SU-DHL-6 (cell line): ENCODE measurements at regions not wholly inside any gene's neighbourhood (a gene's known extent, or its start where the extent isn't known, plus 50 kb on each side); places are given as distances from the start of the nearest gene placed in this dataset.

ENCODE experiments used
- H2AFZ ChIP-seq: fragments of 200-600 bp; sonication (generic); 2 replicates; pipeline ENCODE4 v1.6.1; 2014; ENCODE audit warnings: low read depth, mild to moderate bottlenecking, moderate library complexity, mixed read lengths, antibody characterized with exemption, low read length; ENCODE audit not compliant: severe bottlenecking
- H3F3A ChIP-seq: fragments of 200-600 bp; shearing (Covaris generic); 2 replicates; pipeline ENCODE4 v1.6.0; 2016; ENCODE audit warnings: antibody characterized with exemption, mild to moderate bottlenecking; ENCODE audit not compliant: insufficient read depth
- H3K27ac ChIP-seq: fragments of 200-600 bp; sonication (generic); 2 replicates; pipeline ENCODE4 v1.5.1; 2016; ENCODE audit warnings: low read depth, mild to moderate bottlenecking, low read length, moderate library complexity, mixed read lengths
- H3K27me3 ChIP-seq: fragments of 200-600 bp; sonication (generic), shearing (Covaris generic); 2 replicates; pipeline ENCODE4 v1.6.0; 2014; ENCODE audit warnings: mild to moderate bottlenecking, low read length
- H3K36me3 ChIP-seq: fragments of 200-600 bp; sonication (generic); 2 replicates; pipeline ENCODE4 v1.6.1; 2014; ENCODE audit warnings: mild to moderate bottlenecking, low read length, mixed read lengths
- H3K4me2 ChIP-seq: fragments of 300-600, 200-600 bp; shearing (Covaris generic), sonication (generic); 2 replicates; pipeline ENCODE4 v1.6.0; 2014; ENCODE audit warnings: low read length, low read depth, mild to moderate bottlenecking; ENCODE audit not compliant: poor library complexity, severe bottlenecking
- H3K4me3 ChIP-seq: fragments of 200-600 bp; sonication (generic); 2 replicates; pipeline ENCODE4 v1.5.1; 2014; ENCODE audit warnings: antibody characterized with exemption, low read length, mild to moderate bottlenecking, mixed read lengths; ENCODE audit not compliant: insufficient read depth, poor library complexity, severe bottlenecking
- H3K79me2 ChIP-seq: fragments of 200-600 bp; sonication (generic); 2 replicates; pipeline ENCODE4 v1.6.1; 2014; ENCODE audit warnings: mild to moderate bottlenecking, low read length, moderate library complexity; ENCODE audit not compliant: insufficient read depth
- H3K9ac ChIP-seq: fragments of 200-600 bp; sonication (generic); 2 replicates; pipeline ENCODE4 v1.7.0; 2014; ENCODE audit warnings: mild to moderate bottlenecking, low read length
- H3K9me2 ChIP-seq: fragments of 200-600 bp; sonication (generic); replicated peaks from 2 replicates; pipeline ENCODE4 v1.6.1; 2014; ENCODE audit warnings: low read length; ENCODE audit not compliant: insufficient read depth
- H3K9me3 ChIP-seq: fragments of 200-600 bp; sonication (generic); 2 replicates; pipeline ENCODE4 v1.6.1; 2014; ENCODE audit warnings: low read length, mixed read lengths; ENCODE audit not compliant: insufficient read depth
- H4K20me1 ChIP-seq: fragments of 200-600 bp; sonication (generic); 2 replicates; pipeline ENCODE4 v1.6.1; 2014; ENCODE audit warnings: low read depth, mild to moderate bottlenecking, antibody characterized with exemption, low read length, moderate library complexity, mixed read lengths
- EZH2phosphoT487 ChIP-seq: fragments of 200-600 bp; sonication (generic), shearing (Covaris generic); conservative IDR thresholded peaks from 2 replicates; pipeline ENCODE4 v1.6.1; 2018; ENCODE audit warnings: mild to moderate bottlenecking, antibody characterized with exemption, low read length, moderate library complexity, mixed read lengths
- TF ChIP-seq, protein P1 (sequence below): fragments of 200-600 bp; sonication (generic); IDR thresholded peaks from one replicate; pipeline ENCODE4 v1.5.1; 2017; ENCODE audit warnings: antibody characterized with exemption, mild to moderate bottlenecking, low read length, moderate library complexity; ENCODE audit not compliant: insufficient read depth, poor library complexity, severe bottlenecking

- Histone ChIP-seq H4K20me1 (no peaks in the 10 kb centered on the region), H3F3A (no peaks in the 10 kb centered on the region), H3K4me3 (no peak overlapping the region), H3K9me3 (no peaks in the 10 kb centered on the region), H3K27ac (no peak overlapping the region), H3K79me2 (no peaks in the 10 kb centered on the region), H3K36me3 (no peaks in the 10 kb centered on the region), H2AFZ (no peak overlapping the region), H3K9ac (no peak overlapping the region), H3K27me3 (no peaks in the 10 kb centered on the region), H3K4me2 (no peak overlapping the region), H3K9me2 (no peaks in the 10 kb centered on the region)
- TF ChIP-seq, protein P1, sequence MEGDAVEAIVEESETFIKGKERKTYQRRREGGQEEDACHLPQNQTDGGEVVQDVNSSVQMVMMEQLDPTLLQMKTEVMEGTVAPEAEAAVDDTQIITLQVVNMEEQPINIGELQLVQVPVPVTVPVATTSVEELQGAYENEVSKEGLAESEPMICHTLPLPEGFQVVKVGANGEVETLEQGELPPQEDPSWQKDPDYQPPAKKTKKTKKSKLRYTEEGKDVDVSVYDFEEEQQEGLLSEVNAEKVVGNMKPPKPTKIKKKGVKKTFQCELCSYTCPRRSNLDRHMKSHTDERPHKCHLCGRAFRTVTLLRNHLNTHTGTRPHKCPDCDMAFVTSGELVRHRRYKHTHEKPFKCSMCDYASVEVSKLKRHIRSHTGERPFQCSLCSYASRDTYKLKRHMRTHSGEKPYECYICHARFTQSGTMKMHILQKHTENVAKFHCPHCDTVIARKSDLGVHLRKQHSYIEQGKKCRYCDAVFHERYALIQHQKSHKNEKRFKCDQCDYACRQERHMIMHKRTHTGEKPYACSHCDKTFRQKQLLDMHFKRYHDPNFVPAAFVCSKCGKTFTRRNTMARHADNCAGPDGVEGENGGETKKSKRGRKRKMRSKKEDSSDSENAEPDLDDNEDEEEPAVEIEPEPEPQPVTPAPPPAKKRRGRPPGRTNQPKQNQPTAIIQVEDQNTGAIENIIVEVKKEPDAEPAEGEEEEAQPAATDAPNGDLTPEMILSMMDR = no peak
- TF ChIP-seq EZH2phosphoT487 = no peak
Measured at GRCh38 chr2:367246-367645, 79.4 kb upstream of the ALKAL2 start.

DNA sequence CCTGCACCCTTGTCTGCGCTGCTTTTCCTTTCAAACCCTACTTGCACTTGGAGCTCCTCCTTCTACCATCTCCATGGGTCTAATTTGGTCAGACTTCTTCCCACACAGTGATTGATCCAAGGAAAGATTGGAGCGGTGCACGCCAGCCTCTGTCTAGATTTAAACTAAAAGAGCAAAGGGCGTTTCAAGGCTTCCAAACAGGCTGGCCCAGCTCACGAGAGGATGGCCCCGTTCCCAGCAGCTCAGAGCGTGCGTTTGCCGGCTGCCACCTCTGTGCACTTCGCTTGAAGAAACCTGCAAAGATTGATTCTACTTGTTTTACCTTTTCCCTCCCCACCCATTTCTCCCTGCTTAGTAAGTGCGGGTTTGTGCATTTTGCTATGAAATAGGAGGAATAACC, 78.8 kb upstream of the ALKAL2 start:
- H3K9me2 ChIP-seq = no peaks in the 10 kb centered on the region
- H3F3A ChIP-seq = no peaks in the 10 kb centered on the region
- no peak overlapping the region for H3K27ac ChIP-seq
- no peak overlapping the region for H2AFZ ChIP-seq
- no peaks in the 10 kb centered on the region for H3K36me3 ChIP-seq
- H3K4me2 ChIP-seq = no peak overlapping the region
- H3K79me2 ChIP-seq = no peaks in the 10 kb centered on the region
- H4K20me1 ChIP-seq = no peaks in the 10 kb centered on the region
- H3K9me3 ChIP-seq = no peaks in the 10 kb centered on the region
- no peak overlapping the region for H3K9ac ChIP-seq
- H3K4me3 ChIP-seq = no peak overlapping the region
- TF ChIP-seq EZH2phosphoT487 = no peak
- TF ChIP-seq, protein P1 = no peak
- H3K27me3 ChIP-seq = no peaks in the 10 kb centered on the region

- Histone ChIP-seq H3K9me2 (no peaks in the 10 kb centered on the region), H3K27ac (no peak overlapping the region), H4K20me1 (no peaks in the 10 kb centered on the region), H3K27me3 (no peaks in the 10 kb centered on the region), H3K79me2 (no peaks in the 10 kb centered on the region), H2AFZ (no peak overlapping the region), H3K36me3 (no peaks in the 10 kb centered on the region), H3K4me2 (no peak overlapping the region), H3F3A (no peaks in the 10 kb centered on the region), H3K9me3 (no peaks in the 10 kb centered on the region), H3K4me3 (no peak overlapping the region), H3K9ac (no peak overlapping the region)
- TF ChIP-seq, protein P1 = no peak
- TF ChIP-seq EZH2phosphoT487 = no peak
Measured at GRCh38 chr2:365367-366275, 77.7 kb upstream of the ALKAL2 start.
